ENCODE measurements at regions not wholly inside any gene's neighbourhood (a gene's known extent, or its start where the extent isn't known, plus 50 kb on each side); places are given as distances from the start of the nearest gene placed in this dataset.
"Not testable (repeated sequence)": the region's sequence is repeated elsewhere in the genome, so short reads cannot be mapped to it uniquely, and the experiment has no call there.

GRCh38 chr6:120931520-120932180, 402.6 kb downstream of the TBC1D32 start:
- not testable (repeated sequence) for H3K27me3 ChIP-seq (ENCODE audit: control insufficient read depth, insufficient read depth, low read length); H3K9me3 ChIP-seq (replicated peaks; ENCODE audit: control insufficient read depth, low read depth, low read length); H3K4me3 ChIP-seq (ENCODE audit: low read length); DNase-seq; H3K36me3 ChIP-seq (ENCODE audit: control insufficient read depth, insufficient read depth, low read length); H3K4me1 ChIP-seq (ENCODE audit: control insufficient read depth, insufficient read depth, low read length); H3K27ac ChIP-seq (ENCODE audit: low read length)
- 51% methylated on average over 3 of the region's 8 CpGs for WGBS (ENCODE audit: insufficient coverage)

DNA sequence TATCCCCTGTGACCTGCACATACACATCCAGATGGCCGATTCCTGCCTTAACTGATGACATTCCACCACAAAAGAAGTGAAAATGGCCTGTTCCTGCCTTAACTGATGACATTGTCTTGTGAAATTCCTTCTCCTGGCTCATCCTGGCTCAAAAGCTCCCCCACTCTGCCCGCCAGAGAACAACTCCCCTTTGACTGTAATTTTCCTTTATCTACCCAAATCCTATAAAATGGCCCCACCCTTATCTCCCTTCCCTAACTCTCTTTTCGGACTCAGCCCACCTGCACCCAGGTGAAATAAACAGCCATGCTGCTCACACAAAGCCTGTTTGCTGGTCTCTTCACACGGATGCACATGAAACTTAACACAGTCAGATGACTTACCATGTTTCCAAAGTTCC, 403.8 kb downstream of the TBC1D32 start:
- H3K9me3 ChIP-seq (replicated peaks; ENCODE audit: control insufficient read depth, low read depth, low read length); H3K27ac ChIP-seq (ENCODE audit: low read length); DNase-seq; H3K27me3 ChIP-seq (ENCODE audit: control insufficient read depth, insufficient read depth, low read length); H3K4me3 ChIP-seq (ENCODE audit: low read length); H3K36me3 ChIP-seq (ENCODE audit: control insufficient read depth, insufficient read depth, low read length); H3K4me1 ChIP-seq (ENCODE audit: control insufficient read depth, insufficient read depth, low read length): not testable (repeated sequence)
- 88% methylated on average over 2 of the region's 4 CpGs for WGBS (ENCODE audit: insufficient coverage)

- whole genome bisulfite sequencing (ENCODE audit: insufficient coverage): 80% methylated on average over 1 of the region's 2 CpGs
Observed at GRCh38 chr6:120924214-120924613, 410.1 kb downstream of the TBC1D32 start.

DNA sequence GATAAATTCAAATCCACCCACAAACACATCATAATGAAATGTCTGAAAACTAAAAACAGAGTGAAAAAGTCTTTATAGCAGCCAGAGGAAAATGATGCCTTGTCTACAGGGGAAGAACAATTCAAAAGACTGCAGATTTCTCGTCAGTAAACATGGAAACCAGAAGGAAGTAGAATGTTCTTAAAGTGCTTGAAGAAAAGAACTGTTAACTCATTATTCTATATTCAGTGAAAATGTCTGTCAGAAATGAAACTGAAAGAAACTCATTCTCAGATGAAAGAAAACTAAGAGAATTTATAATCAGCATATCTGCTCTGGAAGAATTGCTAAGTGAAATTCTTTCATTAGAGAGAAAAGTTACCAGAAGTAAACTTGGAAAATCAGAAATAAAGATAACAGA, 416.1 kb downstream of the TBC1D32 start:
- Histone ChIP-seq H3K4me3 (ENCODE audit: low read length) (no peak overlapping the region), H3K27ac (ENCODE audit: low read length) (no peak overlapping the region), H3K27me3 (ENCODE audit: control insufficient read depth, insufficient read depth, low read length) (no peaks in the 10 kb centered on the region), H3K9me3 (replicated peaks; ENCODE audit: control insufficient read depth, low read depth, low read length) (no peaks in the 10 kb centered on the region), H3K4me1 (ENCODE audit: control insufficient read depth, insufficient read depth, low read length) (no peaks in the 10 kb centered on the region), H3K36me3 (ENCODE audit: control insufficient read depth, insufficient read depth, low read length) (no peaks in the 10 kb centered on the region)
- no peak for DNase-seq
- no CpG with 5 or more reads among the region's 1 CpG for WGBS (ENCODE audit: insufficient coverage)

More at GRCh38 chr6:120924214-120924613, 410.1 kb downstream of the TBC1D32 start:
- H3K9me3 ChIP-seq (replicated peaks; ENCODE audit: control insufficient read depth, low read depth, low read length): peaks cover 2% of the 10 kb centered on the region
- H3K4me3 ChIP-seq (ENCODE audit: low read length): no peak overlapping the region
- no peaks in the 10 kb centered on the region for H3K36me3 ChIP-seq (ENCODE audit: control insufficient read depth, insufficient read depth, low read length)
- DNase-seq: no peak
- no peaks in the 10 kb centered on the region for H3K27me3 ChIP-seq (ENCODE audit: control insufficient read depth, insufficient read depth, low read length)
- no peaks in the 10 kb centered on the region for H3K4me1 ChIP-seq (ENCODE audit: control insufficient read depth, insufficient read depth, low read length)
- H3K27ac ChIP-seq (ENCODE audit: low read length): no peak overlapping the region

DNA sequence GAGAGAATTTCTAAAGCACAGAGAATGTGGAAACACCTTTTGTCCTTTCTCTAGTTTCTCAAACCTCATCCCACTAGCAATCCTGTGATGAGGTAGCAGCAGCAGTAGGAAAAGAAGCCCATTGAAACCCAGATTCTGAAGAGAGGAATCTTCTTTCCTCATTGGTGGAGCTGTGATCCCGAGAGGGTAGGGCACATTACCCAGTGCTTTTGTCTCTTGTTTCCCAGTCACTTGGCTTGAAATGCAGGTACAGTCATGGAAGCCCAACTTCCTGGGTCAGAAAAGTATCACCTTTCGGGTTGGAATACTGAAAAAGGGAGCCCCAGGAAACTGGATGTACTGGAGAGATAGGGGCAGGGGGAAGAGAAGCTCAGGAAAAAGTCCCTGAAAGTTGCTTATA, 417.4 kb downstream of the TBC1D32 start:
- Histone ChIP-seq H3K27me3 (ENCODE audit: control insufficient read depth, insufficient read depth, low read length) (no peaks in the 10 kb centered on the region), H3K9me3 (replicated peaks; ENCODE audit: control insufficient read depth, low read depth, low read length) (no peaks in the 10 kb centered on the region), H3K4me3 (ENCODE audit: low read length) (no peak overlapping the region), H3K27ac (ENCODE audit: low read length) (no peak overlapping the region), H3K36me3 (ENCODE audit: control insufficient read depth, insufficient read depth, low read length) (no peaks in the 10 kb centered on the region), H3K4me1 (ENCODE audit: control insufficient read depth, insufficient read depth, low read length) (no peaks in the 10 kb centered on the region)
- 80% methylated on average over 1 of the region's 2 CpGs for WGBS (ENCODE audit: insufficient coverage)
- DNase-seq: no peak

DNA sequence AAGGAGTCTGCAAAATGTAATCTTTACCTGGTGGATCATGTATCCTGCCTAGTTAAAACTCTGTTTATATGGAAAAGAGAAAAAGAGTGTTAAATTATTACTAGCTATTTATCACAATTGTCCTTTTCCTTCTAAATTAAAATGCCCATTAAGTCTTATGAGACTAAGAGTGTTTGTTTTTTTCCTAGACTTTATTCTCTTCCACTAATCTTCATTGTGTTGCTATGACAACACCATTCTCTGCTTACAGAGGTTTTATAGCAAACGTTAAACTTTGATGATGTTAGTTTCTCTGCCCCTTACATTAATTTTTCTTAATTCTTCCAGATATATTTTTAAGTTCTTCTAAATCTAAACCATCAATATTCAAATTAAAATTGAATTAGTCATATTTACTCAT, 420.8 kb downstream of the TBC1D32 start:
- Histone ChIP-seq H3K4me3 (ENCODE audit: low read length) (no peak overlapping the region), H3K27me3 (ENCODE audit: control insufficient read depth, insufficient read depth, low read length) (no peaks in the 10 kb centered on the region), H3K9me3 (replicated peaks; ENCODE audit: control insufficient read depth, low read depth, low read length) (no peaks in the 10 kb centered on the region), H3K36me3 (ENCODE audit: control insufficient read depth, insufficient read depth, low read length) (no peaks in the 10 kb centered on the region), H3K27ac (ENCODE audit: low read length) (no peak overlapping the region), H3K4me1 (ENCODE audit: control insufficient read depth, insufficient read depth, low read length) (no peaks in the 10 kb centered on the region)
- no CpG with 5 or more reads among the region's 1 CpG for WGBS (ENCODE audit: insufficient coverage)
- DNase-seq: no peak

- H3K27me3 ChIP-seq (ENCODE audit: control insufficient read depth, insufficient read depth, low read length): no peaks in the 10 kb centered on the region
- DNase-seq: no peak
- no peaks in the 10 kb centered on the region for H3K4me1 ChIP-seq (ENCODE audit: control insufficient read depth, insufficient read depth, low read length)
- WGBS (ENCODE audit: insufficient coverage): no CpG with 5 or more reads among the region's 5 CpGs
- no peak overlapping the region for H3K27ac ChIP-seq (ENCODE audit: low read length)
- H3K9me3 ChIP-seq (replicated peaks; ENCODE audit: control insufficient read depth, low read depth, low read length): no peaks in the 10 kb centered on the region
- H3K36me3 ChIP-seq (ENCODE audit: control insufficient read depth, insufficient read depth, low read length): no peaks in the 10 kb centered on the region
- no peak overlapping the region for H3K4me3 ChIP-seq (ENCODE audit: low read length)
Observed at GRCh38 chr6:120908767-120909166, 425.5 kb downstream of the TBC1D32 start.

- no peak for DNase-seq
Observed at GRCh38 chr6:120903836-120904235, 430.4 kb downstream of the TBC1D32 start.

DNA sequence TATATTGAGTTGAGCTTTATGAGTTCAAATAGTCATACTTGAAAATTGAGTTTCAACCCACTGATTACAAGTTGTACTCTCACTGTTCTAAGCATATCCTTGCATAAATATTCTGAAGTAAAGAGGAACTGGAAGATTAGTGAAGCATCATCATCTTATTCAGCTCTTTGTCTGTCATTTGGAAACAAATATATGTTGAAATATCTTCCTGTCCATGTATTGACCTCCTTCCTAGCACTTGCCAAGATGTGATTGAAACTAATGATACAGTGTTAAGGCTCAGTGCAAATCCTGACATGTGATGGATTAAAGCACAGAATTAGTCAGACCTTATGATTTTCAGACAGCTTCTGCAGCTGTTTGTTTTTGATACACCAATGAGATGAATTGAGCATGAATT, 434.3 kb downstream of the TBC1D32 start:
- no peaks in the 10 kb centered on the region for H3K36me3 ChIP-seq (ENCODE audit: control insufficient read depth, insufficient read depth, low read length)
- no peak for DNase-seq
- no peaks in the 10 kb centered on the region for H3K27me3 ChIP-seq (ENCODE audit: control insufficient read depth, insufficient read depth, low read length)
- H3K27ac ChIP-seq (ENCODE audit: low read length): no peak overlapping the region
- H3K4me1 ChIP-seq (ENCODE audit: control insufficient read depth, insufficient read depth, low read length): no peaks in the 10 kb centered on the region
- no peak overlapping the region for H3K4me3 ChIP-seq (ENCODE audit: low read length)
- H3K9me3 ChIP-seq (replicated peaks; ENCODE audit: control insufficient read depth, low read depth, low read length): no peaks in the 10 kb centered on the region

More at GRCh38 chr6:120903836-120904235, 430.4 kb downstream of the TBC1D32 start:
- no CpG with 5 or more reads among the region's 2 CpGs for WGBS (ENCODE audit: insufficient coverage)
- H3K9me3 ChIP-seq (replicated peaks; ENCODE audit: control insufficient read depth, low read depth, low read length): no peaks in the 10 kb centered on the region
- H3K27me3 ChIP-seq (ENCODE audit: control insufficient read depth, insufficient read depth, low read length): no peaks in the 10 kb centered on the region
- no peak overlapping the region for H3K27ac ChIP-seq (ENCODE audit: low read length)
- H3K4me1 ChIP-seq (ENCODE audit: control insufficient read depth, insufficient read depth, low read length): no peaks in the 10 kb centered on the region
- H3K36me3 ChIP-seq (ENCODE audit: control insufficient read depth, insufficient read depth, low read length): no peaks in the 10 kb centered on the region
- H3K4me3 ChIP-seq (ENCODE audit: low read length): no peak overlapping the region

- Histone ChIP-seq H3K4me1 (ENCODE audit: control insufficient read depth, insufficient read depth, low read length) (no peaks in the 10 kb centered on the region), H3K9me3 (replicated peaks; ENCODE audit: control insufficient read depth, low read depth, low read length) (peaks cover 13% of the 10 kb centered on the region), H3K36me3 (ENCODE audit: control insufficient read depth, insufficient read depth, low read length) (no peaks in the 10 kb centered on the region), H3K4me3 (ENCODE audit: low read length) (no peak overlapping the region), H3K27me3 (ENCODE audit: control insufficient read depth, insufficient read depth, low read length) (no peaks in the 10 kb centered on the region), H3K27ac (ENCODE audit: low read length) (no peak overlapping the region)
- no peak for DNase-seq
- 40% methylated on average over 1 of the region's 1 CpG for WGBS (ENCODE audit: insufficient coverage)
Observed at GRCh38 chr6:120894077-120894476, 440.2 kb downstream of the TBC1D32 start.

- Histone ChIP-seq H3K9me3 (replicated peaks; ENCODE audit: control insufficient read depth, low read depth, low read length) (peaks cover 2% of the 10 kb centered on the region), H3K27ac (ENCODE audit: low read length) (no peak overlapping the region), H3K36me3 (ENCODE audit: control insufficient read depth, insufficient read depth, low read length) (no peaks in the 10 kb centered on the region), H3K4me1 (ENCODE audit: control insufficient read depth, insufficient read depth, low read length) (no peaks in the 10 kb centered on the region), H3K27me3 (ENCODE audit: control insufficient read depth, insufficient read depth, low read length) (no peaks in the 10 kb centered on the region), H3K4me3 (ENCODE audit: low read length) (no peak overlapping the region)
- no CpG with 5 or more reads among the region's 1 CpG for WGBS (ENCODE audit: insufficient coverage)
- no peak for DNase-seq
Observed at GRCh38 chr6:120876931-120877330, 457.3 kb downstream of the TBC1D32 start.
